HEK293 (cell line): ENCODE measurements at regions not wholly inside any gene's neighbourhood (a gene's known extent, or its start where the extent isn't known, plus 50 kb on each side); places are given as distances from the start of the nearest gene placed in this dataset.

Experiments
- CTCF ChIA-PET: fragments of 350-600 bp; formaldehyde crosslinking; extraction: SDS; loops from one replicate; lab custom pipeline; 2021; ENCODE audit warnings: antibody characterized with exemption; lab: Yijun Ruan, JAX
- POLR2A ChIA-PET: fragments of 300-600 bp; formaldehyde crosslinking; extraction: SDS; loops from one replicate; lab custom pipeline; 2020; ENCODE audit warnings: antibody characterized with exemption, inconsistent platforms; lab: Yijun Ruan, JAX
- H3K27ac ChIP-seq: fragments of 200-500 bp; sonication (Bioruptor generic); 2 replicates; pipeline ENCODE4 v1.5.1; 2014; ENCODE audit warnings: low read depth, low read length, control low read depth, inconsistent platforms; ENCODE audit errors: extremely low read depth
- H3K36me3 ChIP-seq, 2 experiments: fragments of 200-500 bp in 1 of 2; sonication (Bioruptor generic) in 1 of 2; 1 replicate in 1 of 2; 2 replicates in 1 of 2; pipeline ENCODE4 v1.5.1; 2014 to 2017; ENCODE audit warnings: inconsistent platforms in 2 of 2, low read length in 2 of 2; ENCODE audit not compliant: control insufficient read depth in 2 of 2, insufficient read depth in 1 of 2
- H3K4me1 ChIP-seq: fragments of 200-500 bp; sonication (Bioruptor generic); 2 replicates; pipeline ENCODE4 v1.5.1; 2014; ENCODE audit warnings: mild to moderate bottlenecking, low read length, inconsistent platforms; ENCODE audit not compliant: control insufficient read depth, insufficient read depth
- H3K4me3 ChIP-seq: 2 replicates; pipeline ENCODE4 v1.5.1; 2011; ENCODE audit warnings: low read depth, mild to moderate bottlenecking, control low read depth, low read length, moderate library complexity
- H3K9me3 ChIP-seq: fragments of 200-500 bp; sonication (Bioruptor generic); 2 replicates; pipeline ENCODE4 v1.5.1; 2014; ENCODE audit warnings: low read depth, low read length, inconsistent platforms; ENCODE audit not compliant: control insufficient read depth, insufficient read depth
- GLI2 ChIP-seq: fragments of 450-650 bp; formaldehyde crosslinking; IDR thresholded peaks from 2 replicates; pipeline ENCODE4; 2017; ENCODE audit warnings: missing biosample characterization, missing genetic modification characterization, low read depth, borderline replicate concordance
- PATZ1 ChIP-seq: fragments of 450-650 bp; formaldehyde crosslinking; IDR thresholded peaks from 2 replicates; pipeline ENCODE4 v1.5.1; 2016; ENCODE audit warnings: missing biosample characterization, missing genetic modification characterization
- PRDM1 ChIP-seq: fragments of 450-650 bp; formaldehyde crosslinking; IDR thresholded peaks from 2 replicates; pipeline ENCODE4; 2016; ENCODE audit warnings: missing biosample characterization, missing genetic modification characterization
- ZNF239 ChIP-seq: fragments of 450-650 bp; formaldehyde crosslinking; IDR thresholded peaks from 2 replicates; pipeline ENCODE4 v1.5.1; 2016; ENCODE audit warnings: missing biosample characterization, missing genetic modification characterization
- ZNF350 ChIP-seq: fragments of 450-650 bp; formaldehyde crosslinking; IDR thresholded peaks from 2 replicates; pipeline ENCODE4 v1.5.0; 2017; ENCODE audit warnings: missing biosample characterization, mild to moderate bottlenecking, missing genetic modification characterization
- ZNF404 ChIP-seq: fragments of 450-650 bp; formaldehyde crosslinking; IDR thresholded peaks from 2 replicates; pipeline ENCODE4 v1.5.1; 2017; ENCODE audit warnings: missing biosample characterization, missing genetic modification characterization
- ZNF426 ChIP-seq: fragments of 450-650 bp; formaldehyde crosslinking; IDR thresholded peaks from 2 replicates; pipeline ENCODE4 v1.5.1; 2017; ENCODE audit warnings: missing biosample characterization, missing genetic modification characterization, mild to moderate bottlenecking, inconsistent platforms, moderate library complexity
- ZNF473 ChIP-seq: fragments of 450-650 bp; formaldehyde crosslinking; IDR thresholded peaks from 2 replicates; pipeline ENCODE4 v1.5.1; 2017; ENCODE audit warnings: missing biosample characterization, missing genetic modification characterization
- ZNF510 ChIP-seq: fragments of 450-650 bp; formaldehyde crosslinking; IDR thresholded peaks from 2 replicates; pipeline ENCODE4 v1.5.1; 2018; ENCODE audit warnings: mild to moderate bottlenecking, missing genetic modification characterization, missing biosample characterization; ENCODE audit not compliant: insufficient replicate concordance
- ZNF561 ChIP-seq: fragments of 450-650 bp; IDR thresholded peaks from 2 replicates; pipeline ENCODE4 v1.5.1; 2018; ENCODE audit warnings: missing biosample characterization, missing genetic modification characterization, borderline replicate concordance
- ZNF610 ChIP-seq: fragments of 450-650 bp; formaldehyde crosslinking; IDR thresholded peaks from 2 replicates; pipeline ENCODE4 v1.5.1; 2016; ENCODE audit warnings: missing biosample characterization, missing genetic modification characterization, borderline replicate concordance
- ZNF660 ChIP-seq: fragments of 450-650 bp; IDR thresholded peaks from 2 replicates; pipeline ENCODE4 v1.5.1; 2018; ENCODE audit warnings: missing biosample characterization, mild to moderate bottlenecking, missing genetic modification characterization
- ZNF670 ChIP-seq: fragments of 450-650 bp; formaldehyde crosslinking; IDR thresholded peaks from 2 replicates; pipeline ENCODE4 v1.5.1; 2016; ENCODE audit warnings: missing biosample characterization, missing genetic modification characterization, low read depth
- ZNF692 ChIP-seq: fragments of 450-650 bp; formaldehyde crosslinking; IDR thresholded peaks from 2 replicates; pipeline ENCODE4 v1.5.1; 2016; ENCODE audit warnings: missing biosample characterization, missing genetic modification characterization
- ZNF777 ChIP-seq: fragments of 450-650 bp; formaldehyde crosslinking; IDR thresholded peaks from 2 replicates; pipeline ENCODE4 v1.5.1; 2017; ENCODE audit warnings: missing biosample characterization, missing genetic modification characterization, borderline replicate concordance
- ZSCAN18 ChIP-seq: fragments of 450-650 bp; formaldehyde crosslinking; IDR thresholded peaks from 2 replicates; pipeline ENCODE4 v1.5.1; 2016; ENCODE audit warnings: missing biosample characterization, missing genetic modification characterization
- TF ChIP-seq, protein P1 (sequence below): fragments of 450-650 bp; formaldehyde crosslinking; IDR thresholded peaks from 2 replicates; pipeline ENCODE4 v1.5.1; 2016; ENCODE audit warnings: missing biosample characterization, missing genetic modification characterization
- TF ChIP-seq, protein P2 (sequence below): fragments of 450-650 bp; formaldehyde crosslinking; IDR thresholded peaks from 2 replicates; pipeline ENCODE4 v1.5.1; 2016; ENCODE audit warnings: missing biosample characterization, missing genetic modification characterization
- TF ChIP-seq, protein P3 (sequence below): fragments of 450-650 bp; formaldehyde crosslinking; IDR thresholded peaks from 2 replicates; pipeline ENCODE4 v1.5.1; 2016; ENCODE audit warnings: missing biosample characterization, missing genetic modification characterization, low read depth

DNA sequence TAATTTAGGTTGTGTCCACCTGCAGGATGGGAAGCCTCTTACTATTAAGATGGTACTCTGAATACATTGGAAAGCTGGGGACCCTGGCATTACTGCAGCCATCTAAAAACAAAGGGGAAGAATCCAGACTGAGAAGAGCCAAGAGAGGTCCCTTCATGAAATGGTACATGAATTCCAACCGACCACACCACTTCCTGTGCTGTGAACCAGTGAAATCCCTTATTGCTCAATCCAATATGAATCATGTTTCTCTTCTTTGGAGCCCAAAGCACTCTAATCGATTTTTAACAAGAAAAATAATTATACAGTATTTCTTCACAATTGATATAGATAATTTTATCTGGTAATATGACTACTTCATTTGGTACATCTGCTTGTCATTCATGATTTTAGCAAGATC is 479.7 kb upstream of the RAB6C start:
- Histone ChIP-seq H3K4me1 (no peaks in the 10 kb centered on the region), H3K9me3 (no peaks in the 10 kb centered on the region)
- TF ChIP-seq, protein P1, sequence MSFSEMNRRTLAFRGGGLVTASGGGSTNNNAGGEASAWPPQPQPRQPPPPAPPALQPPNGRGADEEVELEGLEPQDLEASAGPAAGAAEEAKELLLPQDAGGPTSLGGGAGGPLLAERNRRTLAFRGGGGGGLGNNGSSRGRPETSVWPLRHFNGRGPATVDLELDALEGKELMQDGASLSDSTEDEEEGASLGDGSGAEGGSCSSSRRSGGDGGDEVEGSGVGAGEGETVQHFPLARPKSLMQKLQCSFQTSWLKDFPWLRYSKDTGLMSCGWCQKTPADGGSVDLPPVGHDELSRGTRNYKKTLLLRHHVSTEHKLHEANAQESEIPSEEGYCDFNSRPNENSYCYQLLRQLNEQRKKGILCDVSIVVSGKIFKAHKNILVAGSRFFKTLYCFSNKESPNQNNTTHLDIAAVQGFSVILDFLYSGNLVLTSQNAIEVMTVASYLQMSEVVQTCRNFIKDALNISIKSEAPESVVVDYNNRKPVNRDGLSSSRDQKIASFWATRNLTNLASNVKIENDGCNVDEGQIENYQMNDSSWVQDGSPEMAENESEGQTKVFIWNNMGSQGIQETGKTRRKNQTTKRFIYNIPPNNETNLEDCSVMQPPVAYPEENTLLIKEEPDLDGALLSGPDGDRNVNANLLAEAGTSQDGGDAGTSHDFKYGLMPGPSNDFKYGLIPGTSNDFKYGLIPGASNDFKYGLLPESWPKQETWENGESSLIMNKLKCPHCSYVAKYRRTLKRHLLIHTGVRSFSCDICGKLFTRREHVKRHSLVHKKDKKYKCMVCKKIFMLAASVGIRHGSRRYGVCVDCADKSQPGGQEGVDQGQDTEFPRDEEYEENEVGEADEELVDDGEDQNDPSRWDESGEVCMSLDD (tag by site-specific recombination) = no peak
- TF ChIP-seq ZNF510 (tag by site-specific recombination) (no peak), ZNF561 (tag by site-specific recombination) (no peak), ZNF404 (tag by site-specific recombination) (no peak), ZNF660 (no peak), ZNF610 (tag by site-specific recombination) (no peak), ZNF670 (tag by site-specific recombination) (no peak), GLI2 (no peak), ZNF426 (no peak)
- TF ChIP-seq, all 188 proteins: peak for 0
- no peaks in the 10 kb centered on the region for H3K36me3 ChIP-seq
- no peak overlapping the region for H3K27ac ChIP-seq
- CTCF ChIA-PET = no interaction called here
- POLR2A ChIA-PET = no interaction called here
- no peak overlapping the region for H3K4me3 ChIP-seq

- H3K36me3 ChIP-seq = no peaks in the 10 kb centered on the region
- H3K27ac ChIP-seq = no peak overlapping the region
- ChIA-PET POLR2A (no interaction called here), CTCF (no interaction called here)
- H3K4me1 ChIP-seq = no peaks in the 10 kb centered on the region
- H3K9me3 ChIP-seq = no peaks in the 10 kb centered on the region
- H3K4me3 ChIP-seq = no peak overlapping the region
- TF ChIP-seq ZNF239 = no peak
- no peak for TF ChIP-seq ZNF692 (tag by site-specific recombination)
- TF ChIP-seq PRDM1 (tag by site-specific recombination) = no peak
- TF ChIP-seq ZNF777 (tag by site-specific recombination) = no peak
- no peak for TF ChIP-seq ZNF473 (tag by site-specific recombination)
- TF ChIP-seq PATZ1 = no peak
- no peak for TF ChIP-seq ZNF350 (tag by site-specific recombination)
- TF ChIP-seq, protein P2, sequence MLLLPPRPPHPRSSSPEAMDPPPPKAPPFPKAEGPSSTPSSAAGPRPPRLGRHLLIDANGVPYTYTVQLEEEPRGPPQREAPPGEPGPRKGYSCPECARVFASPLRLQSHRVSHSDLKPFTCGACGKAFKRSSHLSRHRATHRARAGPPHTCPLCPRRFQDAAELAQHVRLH (tag by site-specific recombination) = no peak
- no peak for TF ChIP-seq ZSCAN18 (tag by site-specific recombination)
- TF ChIP-seq, protein P3, sequence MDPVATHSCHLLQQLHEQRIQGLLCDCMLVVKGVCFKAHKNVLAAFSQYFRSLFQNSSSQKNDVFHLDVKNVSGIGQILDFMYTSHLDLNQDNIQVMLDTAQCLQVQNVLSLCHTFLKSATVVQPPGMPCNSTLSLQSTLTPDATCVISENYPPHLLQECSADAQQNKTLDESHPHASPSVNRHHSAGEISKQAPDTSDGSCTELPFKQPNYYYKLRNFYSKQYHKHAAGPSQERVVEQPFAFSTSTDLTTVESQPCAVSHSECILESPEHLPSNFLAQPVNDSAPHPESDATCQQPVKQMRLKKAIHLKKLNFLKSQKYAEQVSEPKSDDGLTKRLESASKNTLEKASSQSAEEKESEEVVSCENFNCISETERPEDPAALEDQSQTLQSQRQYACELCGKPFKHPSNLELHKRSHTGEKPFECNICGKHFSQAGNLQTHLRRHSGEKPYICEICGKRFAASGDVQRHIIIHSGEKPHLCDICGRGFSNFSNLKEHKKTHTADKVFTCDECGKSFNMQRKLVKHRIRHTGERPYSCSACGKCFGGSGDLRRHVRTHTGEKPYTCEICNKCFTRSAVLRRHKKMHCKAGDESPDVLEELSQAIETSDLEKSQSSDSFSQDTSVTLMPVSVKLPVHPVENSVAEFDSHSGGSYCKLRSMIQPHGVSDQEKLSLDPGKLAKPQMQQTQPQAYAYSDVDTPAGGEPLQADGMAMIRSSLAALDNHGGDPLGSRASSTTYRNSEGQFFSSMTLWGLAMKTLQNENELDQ (tag by site-specific recombination) = no peak
Observed at GRCh38 chr2:129502781-129503180, 476.7 kb upstream of the RAB6C start.
